Activated T-helper 17 cell treated with anti-CD3 and anti-CD28 coated beads, Interleukin-2, amount 50 U/mL, for 72 hours (primary cell): ENCODE measurements at regions not wholly inside any gene's neighbourhood (a gene's known extent, or its start where the extent isn't known, plus 50 kb on each side); places are given as distances from the start of the nearest gene placed in this dataset.

ENCODE experiments used
- ATAC-seq: fragments of 150-1000 bp; cut with Tn5 transposase; replicated peaks from 2 replicates; pipeline ENCODE4 v1.10.0; 2021; ENCODE audit warnings: mild to moderate bottlenecking, moderate library complexity
- H3K27ac Mint-ChIP-seq: one replicate; pipeline ENCODE4 v1.8.0; 2022; ENCODE audit warnings: mixed read lengths
- H3K27me3 Mint-ChIP-seq: one replicate; pipeline ENCODE4 v1.8.0; 2022; ENCODE audit warnings: mixed read lengths
- H3K36me3 Mint-ChIP-seq: one replicate; pipeline ENCODE4 v1.8.0; 2022; ENCODE audit warnings: low read depth, mild to moderate bottlenecking, mixed read lengths
- H3K4me1 Mint-ChIP-seq: one replicate; pipeline ENCODE4 v1.8.0; 2022; ENCODE audit warnings: mixed read lengths
- H3K4me3 Mint-ChIP-seq: one replicate; pipeline ENCODE4 v1.8.0; 2022; ENCODE audit warnings: mild to moderate bottlenecking, mixed read lengths
- H3K9me3 Mint-ChIP-seq: one replicate; pipeline ENCODE4 v1.8.0; 2022; ENCODE audit warnings: mixed read lengths

- no peak overlapping the region for H3K27ac Mint-ChIP-seq
- no peaks in the 10 kb centered on the region for H3K9me3 Mint-ChIP-seq
- H3K4me3 Mint-ChIP-seq: no peak overlapping the region
Measured at GRCh38 chr5:38048400-38048799, 208.6 kb upstream of the GDNF start.

GRCh38 chr5:38046103-38046502 lies 206.3 kb upstream of the GDNF start:
- Mint-ChIP-seq H3K4me1 (no peaks in the 10 kb centered on the region), H3K4me3 (no peak overlapping the region), H3K9me3 (no peaks in the 10 kb centered on the region), H3K27me3 (peaks cover 6% of the 10 kb centered on the region), H3K36me3 (no peaks in the 10 kb centered on the region), H3K27ac (no peak overlapping the region)
- no peak for ATAC-seq

More at GRCh38 chr5:38048400-38048799, 208.6 kb upstream of the GDNF start:
- Mint-ChIP-seq H3K4me1 (no peaks in the 10 kb centered on the region), H3K36me3 (no peaks in the 10 kb centered on the region), H3K27me3 (peaks cover 6% of the 10 kb centered on the region)
- ATAC-seq: no peak

- Mint-ChIP-seq H3K36me3 (no peaks in the 10 kb centered on the region), H3K27me3 (peaks cover 6% of the 10 kb centered on the region), H3K4me3 (no peak overlapping the region), H3K9me3 (no peaks in the 10 kb centered on the region), H3K27ac (no peak overlapping the region), H3K4me1 (no peaks in the 10 kb centered on the region)
- ATAC-seq: no peak
Measured at GRCh38 chr5:38045446-38045845, 205.6 kb upstream of the GDNF start.

- no peak overlapping the region for H3K4me3 Mint-ChIP-seq
- H3K9me3 Mint-ChIP-seq: no peaks in the 10 kb centered on the region
- H3K4me1 Mint-ChIP-seq: no peaks in the 10 kb centered on the region
- no peaks in the 10 kb centered on the region for H3K36me3 Mint-ChIP-seq
- H3K27ac Mint-ChIP-seq: no peak overlapping the region
- H3K27me3 Mint-ChIP-seq: peaks cover 6% of the 10 kb centered on the region
- ATAC-seq: no peak
Measured at GRCh38 chr5:38039826-38040225, 200.0 kb upstream of the GDNF start.

GRCh38 chr5:38039091-38039490 lies 199.2 kb upstream of the GDNF start:
- Mint-ChIP-seq H3K9me3 (no peaks in the 10 kb centered on the region), H3K27ac (no peak overlapping the region), H3K36me3 (no peaks in the 10 kb centered on the region), H3K4me1 (no peaks in the 10 kb centered on the region), H3K27me3 (peaks cover 5% of the 10 kb centered on the region), H3K4me3 (no peak overlapping the region)
- ATAC-seq: no peak

GRCh38 chr5:38036765-38037164 lies 196.9 kb upstream of the GDNF start:
- no peak for ATAC-seq
- Mint-ChIP-seq H3K27ac (no peak overlapping the region), H3K27me3 (no peaks in the 10 kb centered on the region), H3K36me3 (no peaks in the 10 kb centered on the region), H3K9me3 (no peaks in the 10 kb centered on the region), H3K4me3 (no peak overlapping the region), H3K4me1 (no peaks in the 10 kb centered on the region)

- Mint-ChIP-seq H3K27me3 (no peaks in the 10 kb centered on the region), H3K9me3 (no peaks in the 10 kb centered on the region), H3K36me3 (no peaks in the 10 kb centered on the region), H3K4me1 (no peaks in the 10 kb centered on the region), H3K27ac (no peak overlapping the region), H3K4me3 (no peak overlapping the region)
- no peak for ATAC-seq
Measured at GRCh38 chr5:38032149-38032548, 192.3 kb upstream of the GDNF start.

GRCh38 chr5:38031304-38031703 lies 191.5 kb upstream of the GDNF start:
- no peak for ATAC-seq
- Mint-ChIP-seq H3K4me3 (no peak overlapping the region), H3K27ac (no peak overlapping the region), H3K27me3 (no peaks in the 10 kb centered on the region), H3K9me3 (no peaks in the 10 kb centered on the region), H3K4me1 (no peaks in the 10 kb centered on the region), H3K36me3 (no peaks in the 10 kb centered on the region)

GRCh38 chr5:38029397-38030065 lies 189.7 kb upstream of the GDNF start:
- Mint-ChIP-seq H3K27ac (no peak overlapping the region), H3K36me3 (no peaks in the 10 kb centered on the region), H3K4me3 (no peak overlapping the region), H3K9me3 (no peaks in the 10 kb centered on the region), H3K4me1 (no peaks in the 10 kb centered on the region), H3K27me3 (no peaks in the 10 kb centered on the region)
- ATAC-seq: no peak

- no peaks in the 10 kb centered on the region for H3K4me1 Mint-ChIP-seq
- ATAC-seq: no peak
Measured at GRCh38 chr5:38023799-38024198, 184.0 kb upstream of the GDNF start.

GRCh38 chr5:38023371-38023770 lies 183.5 kb upstream of the GDNF start:
- H3K4me3 Mint-ChIP-seq: no peak overlapping the region
- no peak for ATAC-seq
- no peaks in the 10 kb centered on the region for H3K4me1 Mint-ChIP-seq
- no peak overlapping the region for H3K27ac Mint-ChIP-seq
- H3K36me3 Mint-ChIP-seq: no peaks in the 10 kb centered on the region
- H3K9me3 Mint-ChIP-seq: no peaks in the 10 kb centered on the region
- peaks cover 3% of the 10 kb centered on the region for H3K27me3 Mint-ChIP-seq

More at GRCh38 chr5:38023799-38024198, 184.0 kb upstream of the GDNF start:
- H3K27me3 Mint-ChIP-seq: peaks cover 3% of the 10 kb centered on the region
- H3K4me3 Mint-ChIP-seq: no peak overlapping the region
- H3K9me3 Mint-ChIP-seq: no peaks in the 10 kb centered on the region
- no peaks in the 10 kb centered on the region for H3K36me3 Mint-ChIP-seq
- H3K27ac Mint-ChIP-seq: no peak overlapping the region

GRCh38 chr5:38022631-38023030 lies 182.8 kb upstream of the GDNF start:
- H3K4me1 Mint-ChIP-seq: no peaks in the 10 kb centered on the region
- no peak for ATAC-seq
- no peaks in the 10 kb centered on the region for H3K9me3 Mint-ChIP-seq
- no peak overlapping the region for H3K27ac Mint-ChIP-seq
- no peaks in the 10 kb centered on the region for H3K36me3 Mint-ChIP-seq
- H3K4me3 Mint-ChIP-seq: no peak overlapping the region
- H3K27me3 Mint-ChIP-seq: peaks cover 3% of the 10 kb centered on the region

- Mint-ChIP-seq H3K27ac (no peak overlapping the region), H3K4me1 (no peaks in the 10 kb centered on the region), H3K36me3 (no peaks in the 10 kb centered on the region), H3K27me3 (peaks cover 6% of the 10 kb centered on the region), H3K9me3 (peaks cover 3% of the 10 kb centered on the region), H3K4me3 (no peak overlapping the region)
- no peak for ATAC-seq
Measured at GRCh38 chr5:38018016-38018415, 178.2 kb upstream of the GDNF start.

- Mint-ChIP-seq H3K36me3 (no peaks in the 10 kb centered on the region), H3K4me1 (no peaks in the 10 kb centered on the region), H3K27me3 (peaks cover 3% of the 10 kb centered on the region), H3K27ac (no peak overlapping the region), H3K4me3 (no peak overlapping the region), H3K9me3 (peaks cover 3% of the 10 kb centered on the region)
- no peak for ATAC-seq
Measured at GRCh38 chr5:38013107-38013506, 173.3 kb upstream of the GDNF start.

GRCh38 chr5:38011668-38012188 lies 171.9 kb upstream of the GDNF start:
- no peak overlapping the region for H3K4me3 Mint-ChIP-seq
- peaks cover 3% of the 10 kb centered on the region for H3K27me3 Mint-ChIP-seq
- H3K9me3 Mint-ChIP-seq: peaks cover 3% of the 10 kb centered on the region
- ATAC-seq: no peak
- no peaks in the 10 kb centered on the region for H3K4me1 Mint-ChIP-seq
- no peaks in the 10 kb centered on the region for H3K36me3 Mint-ChIP-seq
- no peak overlapping the region for H3K27ac Mint-ChIP-seq
